ENCODE measurements at regions not wholly inside any gene's neighbourhood (a gene's known extent, or its start where the extent isn't known, plus 50 kb on each side); places are given as distances from the start of the nearest gene placed in this dataset.
"Not testable (repeated sequence)": the region's sequence is repeated elsewhere in the genome, so short reads cannot be mapped to it uniquely, and the experiment has no call there.

DNA sequence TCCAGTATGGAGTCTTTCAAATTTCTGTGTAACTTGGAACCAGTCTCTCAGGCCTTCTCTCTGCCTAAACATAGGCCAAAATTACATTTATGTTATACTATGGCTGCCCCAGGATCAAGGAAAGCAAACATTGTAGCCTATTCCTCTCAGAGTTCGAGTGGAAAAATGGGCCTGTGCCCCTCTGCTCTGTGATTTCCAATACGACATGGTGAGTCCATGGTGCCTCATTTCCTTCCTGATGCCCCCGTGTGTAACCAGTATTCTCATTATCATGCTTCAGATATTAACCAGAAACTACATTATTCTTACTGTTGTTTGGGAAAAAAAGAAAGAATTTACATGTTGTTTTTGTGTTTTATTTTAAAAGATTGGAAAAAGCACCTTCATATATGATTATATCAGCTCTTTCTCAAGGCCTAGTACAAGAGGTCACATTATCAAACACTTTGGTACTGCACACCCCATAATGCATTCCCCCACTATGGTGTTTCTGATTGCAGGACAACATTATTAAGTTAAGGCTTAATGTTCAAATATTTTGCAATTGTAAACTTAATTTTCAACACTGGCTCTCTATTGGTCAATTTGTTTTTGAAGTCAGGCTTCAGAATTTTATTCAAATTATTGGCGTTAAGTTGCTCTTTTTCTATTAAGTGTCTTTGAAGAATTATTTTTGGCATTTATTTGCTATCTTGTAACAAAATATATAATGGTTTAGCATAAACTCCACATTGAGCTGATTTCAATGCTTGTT, 151.8 kb upstream of the SLC27A6 start:
- DNase-seq, result no peak

DNA sequence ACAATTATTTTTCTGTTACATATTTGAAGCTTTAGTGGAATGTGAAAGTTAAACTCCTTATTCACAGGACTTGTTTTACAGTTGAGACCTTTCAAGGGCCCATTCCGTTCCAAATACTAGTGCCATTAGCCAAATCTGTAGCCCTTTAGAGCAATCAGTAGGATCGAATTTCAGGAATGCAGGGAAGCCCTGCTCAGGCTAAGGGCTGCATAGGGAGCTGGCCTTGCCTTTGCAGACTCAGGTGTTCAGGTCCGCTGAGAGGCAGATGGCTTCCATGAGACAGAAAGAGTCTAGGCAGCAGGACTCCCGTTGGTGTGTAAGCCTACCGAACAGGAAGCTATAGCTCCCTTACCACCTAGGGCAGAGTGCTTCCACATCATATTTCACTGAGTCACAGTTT, 150.1 kb upstream of the SLC27A6 start:
- DNase-seq, result no peak

DNA sequence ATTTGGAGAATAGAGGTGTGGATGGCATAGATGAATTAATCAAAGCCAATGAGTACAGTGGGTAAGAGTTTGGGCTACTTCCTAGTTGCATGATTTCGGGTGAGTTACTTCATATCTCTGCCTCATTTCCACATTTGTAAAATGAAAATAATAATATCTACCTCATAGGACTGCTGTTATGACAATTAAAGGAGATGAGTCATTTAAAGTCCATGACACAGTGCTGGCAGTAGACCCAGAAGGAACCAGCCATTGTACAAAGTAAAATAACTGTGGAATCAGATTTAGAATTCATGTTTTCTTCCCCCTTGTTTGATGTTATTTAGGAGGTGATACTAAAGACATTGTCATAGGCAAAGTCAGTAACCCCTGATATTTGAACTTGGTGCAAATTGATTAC, 139.5 kb upstream of the SLC27A6 start:
- DNase-seq, result peak; percentile 67

DNA sequence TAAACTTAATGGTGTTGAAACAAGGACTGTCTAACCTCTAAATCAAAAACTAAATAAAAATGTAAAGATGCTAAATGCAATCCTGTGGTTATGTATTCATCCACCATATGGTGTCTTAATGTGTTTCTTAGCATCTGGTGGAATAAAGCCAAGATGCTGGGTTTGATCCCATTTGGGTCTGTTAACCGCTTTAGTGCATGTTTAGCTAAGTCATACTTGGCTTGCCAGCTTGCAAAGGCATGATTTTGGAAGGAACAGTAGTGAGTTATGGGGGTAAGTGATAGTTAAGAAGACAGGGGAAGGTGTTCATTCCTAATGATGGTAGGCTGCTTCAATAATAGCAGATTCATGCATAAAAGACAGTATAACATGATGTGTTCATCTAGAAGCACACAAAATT, 139.0 kb upstream of the SLC27A6 start:
- peak; percentile 88 for DNase-seq

DNA sequence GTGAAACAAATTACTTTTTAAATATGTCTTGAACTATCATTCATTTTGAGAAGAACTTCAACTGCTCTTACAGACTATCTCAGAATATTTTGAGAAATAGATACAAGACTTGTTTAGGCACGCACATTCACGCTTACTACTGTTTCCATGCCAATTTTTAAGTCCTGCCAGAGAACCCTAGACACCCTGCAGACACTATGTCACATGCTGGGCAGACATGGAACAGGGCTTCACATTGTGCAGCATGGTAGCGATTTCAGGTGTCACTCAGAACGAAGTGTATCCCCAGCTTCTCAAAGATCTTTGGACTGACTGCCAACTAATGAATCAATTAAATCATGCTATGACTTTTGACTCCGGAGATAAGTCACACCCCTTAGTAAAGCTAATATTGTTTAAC, 128.7 kb upstream of the SLC27A6 start:
- no peak for DNase-seq

DNA sequence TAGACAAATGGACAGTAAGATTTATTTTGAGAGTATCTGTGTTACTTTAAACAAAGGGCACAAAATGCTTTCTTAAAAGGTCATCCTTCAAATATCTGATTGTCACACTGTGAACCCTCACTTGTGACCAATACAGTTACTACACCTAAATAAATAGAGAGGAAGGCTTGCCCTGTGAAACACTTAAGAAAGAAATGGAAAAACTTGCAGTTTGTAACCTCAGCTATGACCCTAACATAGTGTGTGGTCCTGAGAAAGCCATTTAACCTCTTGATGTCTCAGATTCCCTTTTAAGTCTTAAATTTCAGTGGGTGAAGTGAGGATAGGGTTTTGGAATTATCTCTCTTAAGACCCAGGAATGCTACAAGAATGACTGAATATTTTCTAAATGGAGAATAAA, 126.7 kb upstream of the SLC27A6 start:
- no peak for DNase-seq

DNA sequence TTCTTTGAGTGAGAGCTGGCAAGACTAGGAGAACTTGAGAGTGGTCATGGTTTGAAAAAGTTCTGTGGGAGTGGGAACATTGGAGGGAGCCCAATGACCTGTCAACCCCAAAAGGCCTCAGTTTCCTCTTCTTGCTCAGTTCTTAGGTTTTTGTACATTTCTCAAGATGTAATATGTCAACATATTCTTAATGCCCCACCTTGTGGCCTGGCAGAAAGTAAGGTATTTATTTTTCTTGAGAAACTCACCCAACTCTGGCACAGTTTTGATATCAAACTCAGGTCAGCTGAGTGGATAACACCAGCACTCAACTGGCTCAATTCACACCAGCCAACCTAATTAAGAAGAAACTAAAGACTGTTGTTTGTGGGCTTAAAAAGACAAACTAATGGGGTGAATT, 123.0 kb upstream of the SLC27A6 start:
- DNase-seq, result peak; percentile 3

DNA sequence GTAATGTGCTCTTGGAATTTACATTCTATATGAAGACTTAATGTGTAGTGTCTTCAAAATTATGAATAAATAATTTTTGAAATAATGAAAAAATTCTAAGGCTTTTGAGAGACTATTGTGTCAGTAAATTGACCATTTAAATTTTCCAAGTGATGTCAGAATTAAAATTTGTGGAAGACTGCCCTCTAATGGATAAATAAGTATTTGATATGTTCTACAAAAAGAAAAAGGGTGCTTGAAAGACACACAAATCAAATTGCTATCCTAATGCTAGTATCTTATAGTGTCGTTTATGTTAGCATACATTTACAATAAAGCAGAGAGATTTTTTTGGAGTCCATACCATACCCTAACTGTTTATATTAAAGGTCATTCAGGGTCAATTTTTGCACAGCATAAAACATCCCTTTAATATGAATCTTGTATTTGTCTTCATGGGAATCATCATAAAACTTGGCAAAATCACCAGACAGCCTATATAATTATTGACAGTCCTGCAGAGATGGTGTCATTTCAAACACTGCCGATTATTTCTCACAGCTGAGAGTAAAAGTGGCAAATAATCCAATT, 120.8 kb upstream of the SLC27A6 start:
- DNase-seq, result peak; percentile 30

DNA sequence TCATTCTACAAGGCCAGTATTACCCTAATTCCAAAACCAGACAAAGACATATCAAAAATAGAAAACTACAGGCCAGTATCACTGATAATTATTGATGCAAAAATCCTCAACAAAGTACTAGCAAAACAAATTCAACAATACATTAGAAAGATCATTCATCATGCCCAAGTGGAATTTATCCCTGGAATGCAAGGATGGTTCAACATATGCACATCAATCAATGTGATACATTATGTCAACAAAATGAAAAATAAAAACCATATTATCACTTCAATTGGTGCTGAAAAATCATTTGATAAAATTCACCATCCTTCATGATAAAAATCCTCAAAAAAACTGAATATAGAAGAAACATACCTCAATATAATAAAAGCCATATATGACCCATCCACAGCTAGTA, 115.2 kb upstream of the SLC27A6 start:
- no peak for DNase-seq

DNA sequence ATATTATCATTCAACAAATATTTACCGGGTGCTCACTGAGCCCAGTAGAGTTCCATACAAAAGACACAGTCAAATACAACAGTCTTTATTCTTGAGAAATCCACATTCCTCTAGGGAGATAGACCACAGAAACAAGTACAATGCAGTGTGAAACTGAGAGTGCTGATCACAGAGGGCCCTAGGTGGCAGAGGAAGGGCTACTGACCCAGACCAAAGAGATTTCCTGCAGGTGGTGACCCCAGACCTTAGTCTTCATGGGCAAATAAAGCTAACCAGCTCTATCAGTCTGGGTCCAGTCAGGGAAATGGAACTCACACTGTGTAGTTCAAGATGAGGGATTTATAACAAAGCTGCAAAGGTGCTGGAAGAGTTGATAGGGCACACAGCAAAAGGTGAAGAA, 110.4 kb upstream of the SLC27A6 start:
- DNase-seq, result no peak

DNA sequence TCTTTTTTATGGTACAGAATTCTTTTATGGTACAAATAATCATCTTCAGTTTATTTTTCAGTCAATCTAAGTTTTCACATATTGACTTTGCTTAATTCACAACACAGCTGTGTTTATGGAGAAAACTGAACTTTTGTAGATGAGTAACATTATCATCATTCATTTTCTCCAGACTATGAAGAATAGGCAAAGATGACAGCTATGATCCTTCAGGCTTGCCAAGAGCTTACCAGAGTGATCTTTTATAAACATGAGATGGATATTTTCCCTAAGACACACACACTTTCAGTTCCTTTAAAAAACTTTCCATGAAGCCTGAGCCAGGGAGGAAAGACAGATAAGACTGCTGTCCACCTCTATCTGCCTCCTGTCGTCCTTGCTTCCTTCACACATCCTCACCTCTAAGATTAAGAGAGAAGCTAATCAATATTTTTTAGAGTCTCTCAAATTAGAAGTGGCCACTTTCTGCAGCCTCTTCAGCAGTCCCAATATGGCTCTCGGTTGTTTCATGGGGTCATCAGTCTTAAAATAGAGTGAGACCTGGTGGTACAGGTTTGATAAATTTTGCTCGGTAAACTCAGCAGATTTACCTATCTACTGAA, 108.1 kb upstream of the SLC27A6 start:
- DNase-seq, result peak; percentile 22

DNA sequence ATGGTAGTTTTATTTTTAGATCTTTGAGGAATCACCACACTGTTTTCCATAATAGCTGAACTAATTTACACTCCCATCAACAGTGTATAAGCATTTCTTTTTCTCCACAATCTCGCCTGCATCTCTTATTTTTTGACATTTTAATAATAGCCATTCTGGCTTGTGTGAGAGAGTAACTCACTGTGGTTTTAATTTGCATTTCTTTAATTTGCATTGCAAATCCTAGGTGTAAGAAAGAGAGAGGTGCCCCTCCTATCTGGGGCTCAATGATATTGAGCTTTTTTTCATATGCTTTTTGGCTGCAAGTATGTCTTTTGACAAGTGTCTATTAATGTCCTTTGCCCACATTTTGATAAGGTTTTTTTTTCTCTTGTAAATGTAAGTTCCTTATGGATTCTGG, 106.3 kb upstream of the SLC27A6 start:
- DNase-seq, result no peak

DNA sequence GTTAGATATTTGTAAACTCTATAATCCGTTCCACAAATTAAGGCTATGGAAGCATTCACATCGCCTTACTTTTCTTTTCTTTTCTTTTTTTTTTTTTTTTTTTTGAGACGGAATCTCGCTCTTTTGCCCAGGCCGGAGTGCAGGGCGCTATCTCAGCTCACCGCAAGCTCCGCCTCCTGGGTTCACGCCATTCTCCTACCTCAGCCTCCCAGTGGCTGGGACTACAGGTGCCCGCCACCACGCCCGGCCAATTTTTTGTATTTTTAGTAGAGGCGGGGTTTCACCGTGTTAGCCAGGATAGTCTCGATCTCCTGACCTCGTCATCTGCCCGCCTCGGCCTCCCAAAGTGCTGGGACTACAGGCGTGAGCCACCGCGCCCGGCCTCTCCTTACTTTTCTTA, 104.1 kb upstream of the SLC27A6 start:
- DNase-seq, result not testable (repeated sequence)

DNA sequence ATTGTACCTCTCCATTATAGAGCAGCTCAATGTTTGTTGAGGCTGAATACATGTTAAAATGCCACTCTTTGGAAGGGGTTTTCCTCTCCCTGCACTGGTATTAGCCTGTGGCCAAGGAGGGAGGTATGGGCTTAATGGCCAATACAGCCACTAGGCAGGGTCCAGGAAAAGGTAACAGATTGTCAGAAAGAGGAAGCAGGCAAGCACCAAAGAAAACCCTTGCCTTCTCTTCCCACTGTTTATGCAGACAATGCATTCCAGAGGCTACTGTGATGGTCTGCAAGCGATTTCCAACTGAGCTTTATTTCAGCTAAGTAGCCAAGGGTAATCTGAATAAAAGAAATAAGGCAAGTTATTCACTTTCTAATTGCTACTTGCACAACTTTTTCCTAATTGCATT, 95.3 kb upstream of the SLC27A6 start:
- no peak for DNase-seq

DNA sequence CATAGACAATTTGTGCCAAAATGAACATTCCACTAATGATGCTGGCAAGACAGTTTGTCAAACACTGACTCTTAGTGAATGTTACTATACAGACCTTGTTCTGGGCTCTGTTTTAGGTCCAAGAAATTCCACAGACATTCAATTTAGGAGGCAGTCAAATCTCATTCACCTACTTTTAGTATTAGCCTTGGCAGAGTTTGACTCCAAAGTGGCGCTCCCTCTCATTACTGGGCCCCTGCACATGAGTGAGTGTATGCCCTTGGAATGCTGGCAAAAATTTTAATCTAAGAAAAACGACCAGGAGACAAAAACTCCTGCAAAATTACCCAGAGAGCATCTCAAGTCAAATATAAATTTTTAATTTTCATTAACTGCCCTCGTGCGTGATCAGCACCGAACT, 94.9 kb upstream of the SLC27A6 start:
- peak; percentile 7 for DNase-seq

DNA sequence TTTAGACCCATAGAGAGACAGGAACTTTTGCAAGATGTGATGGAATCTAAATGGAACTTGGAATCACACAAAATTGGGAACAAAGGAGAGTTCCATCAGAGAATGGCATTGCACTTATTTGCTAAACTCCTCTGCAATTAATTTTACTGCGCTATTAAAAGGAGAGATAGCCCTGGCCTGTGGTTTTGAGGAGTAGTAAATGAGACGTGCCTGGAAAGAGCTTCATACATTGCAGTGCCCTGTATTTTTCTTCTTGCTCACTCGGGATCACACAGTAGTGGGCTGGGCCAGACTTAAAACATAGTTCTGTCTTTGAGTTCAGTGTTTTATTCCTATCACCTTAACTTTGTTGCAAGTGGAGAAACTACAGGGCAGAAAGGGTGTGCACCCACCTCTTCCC, 94.4 kb upstream of the SLC27A6 start:
- DNase-seq, result no peak

DNA sequence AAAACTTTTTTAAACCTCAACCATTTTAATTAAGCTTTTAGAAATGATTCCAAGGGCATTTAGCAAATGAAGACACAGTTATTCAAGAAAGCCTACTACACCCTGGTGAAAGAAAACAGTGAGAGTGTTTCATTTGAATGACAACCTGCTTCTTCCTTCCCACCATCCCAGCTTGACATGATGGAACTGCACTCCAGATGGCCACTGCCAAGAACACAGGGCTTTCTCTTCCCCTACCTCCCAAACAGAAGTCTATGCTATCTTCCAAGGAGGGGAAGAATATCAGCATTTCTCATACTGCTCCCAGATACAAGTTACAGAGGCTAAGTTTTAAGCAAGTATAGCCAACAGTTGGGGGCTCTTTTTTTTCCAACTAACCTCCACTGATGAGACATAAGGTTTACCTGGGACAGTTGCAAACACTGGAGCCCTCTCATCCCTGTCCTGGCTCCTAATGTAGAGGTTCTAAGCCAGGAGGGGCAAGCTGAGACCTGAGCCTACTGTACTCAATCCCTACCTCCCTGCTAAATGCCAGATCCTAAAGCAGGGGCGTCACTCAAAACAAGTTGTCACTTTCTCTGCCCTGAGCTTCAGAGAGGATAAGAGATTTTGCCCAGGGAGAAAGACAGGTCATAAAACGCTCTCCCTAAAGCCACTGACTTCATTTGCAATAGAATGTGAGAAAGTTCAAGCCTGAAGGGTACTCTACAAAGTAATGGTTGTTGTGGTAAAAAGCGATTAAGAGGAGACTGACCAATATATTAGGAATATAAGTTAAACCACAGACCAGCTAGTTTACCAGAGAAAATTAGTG, 88.5 kb upstream of the SLC27A6 start:
- no peak for DNase-seq

DNA sequence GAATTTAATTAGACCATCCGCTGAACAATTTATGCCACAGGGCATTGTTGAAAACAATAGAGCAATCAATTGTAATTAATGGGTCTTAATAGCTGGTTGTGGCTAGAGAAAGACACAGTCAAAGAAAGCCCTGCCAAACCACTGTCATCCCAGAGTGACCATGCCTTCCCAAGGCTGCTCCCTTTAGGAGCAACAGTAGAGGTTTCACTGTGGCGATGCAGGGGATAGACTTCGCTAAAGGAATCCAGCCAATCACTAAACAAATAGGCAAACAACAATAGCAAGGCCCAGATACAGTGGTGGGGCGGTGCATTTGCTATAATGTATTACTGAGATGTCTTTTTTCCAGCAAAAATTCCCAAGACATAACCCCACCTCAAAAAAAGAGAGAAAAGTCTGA, 87.8 kb upstream of the SLC27A6 start:
- no peak for DNase-seq

DNA sequence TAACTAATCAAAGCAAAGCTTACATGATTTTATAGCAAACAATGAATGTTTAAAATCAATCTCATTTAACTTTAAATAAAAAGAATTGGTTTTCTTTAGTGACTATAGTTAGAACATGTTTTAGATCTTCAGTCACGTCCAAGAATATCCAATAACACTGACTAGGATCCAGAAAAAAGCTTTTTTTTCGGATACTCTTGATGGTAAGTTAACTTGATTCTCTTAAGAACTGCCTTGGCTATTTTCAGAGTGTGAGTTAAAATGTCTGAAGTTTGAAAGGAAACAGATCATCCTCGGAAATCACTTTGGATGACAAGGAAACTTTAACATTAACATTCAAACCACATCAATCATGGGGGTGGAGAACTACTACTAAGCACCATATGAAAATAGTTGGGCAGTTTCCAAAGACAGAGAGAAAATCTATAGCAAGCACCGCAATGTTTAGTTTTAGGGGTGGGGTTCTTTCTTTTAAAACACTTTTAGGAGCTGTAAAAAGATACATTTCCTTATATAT, 83.7 kb upstream of the SLC27A6 start:
- DNase-seq, result peak; percentile 7

DNA sequence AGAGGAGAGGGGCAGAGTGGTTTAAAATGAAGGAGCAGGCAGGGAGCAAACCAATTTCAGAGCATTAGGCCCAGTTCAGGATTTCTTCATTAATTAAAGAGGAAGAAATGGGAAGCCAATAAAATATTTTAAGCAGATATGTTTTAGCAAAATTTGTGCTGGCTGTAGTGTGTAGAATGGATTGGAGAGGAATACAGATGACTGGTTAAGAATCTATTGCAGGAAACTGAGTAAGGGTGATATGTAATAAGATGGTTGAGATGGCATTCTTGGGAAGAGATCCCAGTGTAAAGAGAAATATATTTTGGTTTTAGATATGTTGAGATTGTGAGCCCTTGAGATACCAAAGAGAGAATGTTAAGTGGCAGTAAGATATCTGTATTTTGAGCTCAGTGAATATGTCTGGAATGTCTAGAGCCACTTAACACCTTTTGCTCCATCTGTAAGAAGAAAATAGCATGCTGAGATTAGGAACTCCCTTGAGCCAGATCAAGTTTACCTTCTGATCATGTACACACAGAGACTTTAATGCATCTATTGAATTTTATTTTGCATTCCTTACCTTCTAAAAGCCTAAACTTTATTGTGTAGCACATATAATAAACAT, 79.5 kb upstream of the SLC27A6 start:
- no peak for DNase-seq

DNA sequence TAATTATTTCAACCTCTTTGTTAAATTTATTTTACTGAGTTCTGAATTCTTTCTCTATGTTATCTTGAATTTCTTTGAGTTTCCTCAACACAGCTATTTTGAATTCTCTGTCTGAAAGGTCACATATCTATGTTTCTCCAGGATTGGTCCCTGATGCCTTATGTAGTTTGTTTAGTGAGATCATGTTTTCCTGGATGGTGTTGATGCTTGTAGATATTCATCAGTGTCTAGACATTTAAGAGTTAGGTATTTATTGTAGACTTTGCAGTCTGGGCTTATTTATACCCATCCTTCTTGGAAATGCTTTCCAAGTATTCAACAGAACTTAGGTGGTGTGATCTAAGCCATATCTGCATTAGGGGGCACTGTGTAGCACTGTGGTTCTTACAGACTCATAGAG, 70.2 kb upstream of the SLC27A6 start:
- no peak for DNase-seq

DNA sequence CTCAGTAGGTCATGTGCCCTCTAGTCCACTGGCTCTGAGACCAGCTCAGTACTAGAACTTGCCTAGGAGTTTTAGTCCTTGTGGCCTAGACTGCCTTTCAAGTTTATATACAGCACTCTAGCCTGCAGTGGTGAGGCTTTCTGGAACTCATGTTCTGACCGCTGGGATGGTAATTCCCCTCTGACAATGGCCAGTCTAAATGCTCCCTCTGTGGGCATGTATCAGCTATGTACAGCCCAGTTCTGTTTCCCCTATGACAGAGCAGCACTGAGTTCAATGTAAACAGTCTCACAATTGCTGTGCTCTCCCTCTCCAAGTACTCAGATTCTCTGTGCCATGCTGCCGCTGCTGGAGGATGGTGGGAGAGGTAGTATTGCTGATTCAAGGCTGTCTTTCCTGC, 68.6 kb upstream of the SLC27A6 start:
- no peak for DNase-seq

DNA sequence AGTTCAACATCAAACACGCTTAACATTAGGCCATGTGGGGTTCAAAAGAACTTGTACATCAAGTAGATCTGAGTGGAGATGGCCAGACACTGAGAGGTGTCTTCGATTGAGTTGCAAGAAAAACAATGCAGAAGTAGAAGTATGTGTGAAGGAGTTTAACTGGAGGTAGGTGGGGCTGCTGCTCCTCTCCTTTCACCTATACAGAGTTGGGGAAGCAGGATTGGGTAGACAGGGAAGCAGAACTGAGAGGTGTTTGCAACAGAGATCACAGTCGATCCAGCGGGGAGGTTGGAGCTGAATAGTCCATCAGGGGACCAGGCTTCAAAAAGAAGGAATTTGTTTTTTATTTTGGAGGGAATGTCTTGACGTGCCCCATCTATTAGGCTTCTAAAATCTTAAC, 61.7 kb upstream of the SLC27A6 start:
- DNase-seq, result no peak
